Epithelial cell of esophagus (primary cell): ENCODE measurements at regions not wholly inside any gene's neighbourhood (a gene's known extent, or its start where the extent isn't known, plus 50 kb on each side); places are given as distances from the start of the nearest gene placed in this dataset.

Source experiments
- DNase-seq: peaks from one replicate; pipeline ENCODE4 v3.0.0; 2010; ENCODE audit warnings: low read depth
- H3K4me3 ChIP-seq: 2 replicates; pipeline ENCODE4 v1.5.1; 2011; ENCODE audit warnings: mild to moderate bottlenecking, low read length, control low read depth
- TF ChIP-seq, protein P1 (sequence below): IDR thresholded peaks from 2 replicates; pipeline ENCODE4 v1.5.1; 2011; ENCODE audit warnings: low read depth, mild to moderate bottlenecking, low read length, control low read depth, inconsistent platforms; ENCODE audit not compliant: insufficient read depth; ENCODE audit errors: missing control alignments

DNA sequence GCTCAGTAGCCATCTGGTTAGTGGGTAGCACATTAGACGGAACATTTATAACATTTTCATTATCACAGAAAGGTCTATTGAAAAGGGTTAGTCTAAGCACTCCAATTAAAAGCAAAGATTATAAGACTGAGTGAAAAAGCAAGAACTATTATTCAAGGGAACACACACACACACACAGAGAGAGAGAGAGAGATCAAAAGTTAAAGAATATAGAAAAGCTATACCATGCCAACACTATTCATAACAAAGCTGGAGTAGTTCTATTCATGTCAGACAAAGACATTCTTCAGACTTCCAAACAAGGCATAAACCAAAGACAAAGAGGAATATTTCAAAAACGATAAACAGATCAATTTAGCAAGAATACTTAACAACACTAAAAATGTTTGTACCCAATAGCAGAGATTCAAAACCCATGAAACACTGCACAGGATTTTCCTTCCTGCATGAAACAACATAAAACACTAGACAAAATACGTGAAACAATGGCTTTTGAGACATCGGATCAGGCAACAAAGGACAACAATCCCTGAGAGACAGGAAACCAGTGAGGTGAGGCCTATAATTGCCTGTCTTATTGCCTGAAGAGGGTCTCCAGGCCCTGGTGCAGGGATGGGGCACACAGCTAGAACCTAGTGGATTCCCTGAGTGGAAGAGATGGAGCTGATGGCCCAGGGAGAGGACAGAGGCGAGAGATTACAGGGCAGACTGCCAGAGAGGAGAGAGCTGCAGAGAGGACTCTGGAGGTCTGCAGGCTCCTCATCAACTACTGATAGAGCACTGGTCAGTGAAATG, 83.6 kb upstream of the NPAS2 start:
- DNase-seq: no peak
- no peak overlapping the region for H3K4me3 ChIP-seq
- TF ChIP-seq, protein P1, sequence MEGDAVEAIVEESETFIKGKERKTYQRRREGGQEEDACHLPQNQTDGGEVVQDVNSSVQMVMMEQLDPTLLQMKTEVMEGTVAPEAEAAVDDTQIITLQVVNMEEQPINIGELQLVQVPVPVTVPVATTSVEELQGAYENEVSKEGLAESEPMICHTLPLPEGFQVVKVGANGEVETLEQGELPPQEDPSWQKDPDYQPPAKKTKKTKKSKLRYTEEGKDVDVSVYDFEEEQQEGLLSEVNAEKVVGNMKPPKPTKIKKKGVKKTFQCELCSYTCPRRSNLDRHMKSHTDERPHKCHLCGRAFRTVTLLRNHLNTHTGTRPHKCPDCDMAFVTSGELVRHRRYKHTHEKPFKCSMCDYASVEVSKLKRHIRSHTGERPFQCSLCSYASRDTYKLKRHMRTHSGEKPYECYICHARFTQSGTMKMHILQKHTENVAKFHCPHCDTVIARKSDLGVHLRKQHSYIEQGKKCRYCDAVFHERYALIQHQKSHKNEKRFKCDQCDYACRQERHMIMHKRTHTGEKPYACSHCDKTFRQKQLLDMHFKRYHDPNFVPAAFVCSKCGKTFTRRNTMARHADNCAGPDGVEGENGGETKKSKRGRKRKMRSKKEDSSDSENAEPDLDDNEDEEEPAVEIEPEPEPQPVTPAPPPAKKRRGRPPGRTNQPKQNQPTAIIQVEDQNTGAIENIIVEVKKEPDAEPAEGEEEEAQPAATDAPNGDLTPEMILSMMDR: no peak

DNA sequence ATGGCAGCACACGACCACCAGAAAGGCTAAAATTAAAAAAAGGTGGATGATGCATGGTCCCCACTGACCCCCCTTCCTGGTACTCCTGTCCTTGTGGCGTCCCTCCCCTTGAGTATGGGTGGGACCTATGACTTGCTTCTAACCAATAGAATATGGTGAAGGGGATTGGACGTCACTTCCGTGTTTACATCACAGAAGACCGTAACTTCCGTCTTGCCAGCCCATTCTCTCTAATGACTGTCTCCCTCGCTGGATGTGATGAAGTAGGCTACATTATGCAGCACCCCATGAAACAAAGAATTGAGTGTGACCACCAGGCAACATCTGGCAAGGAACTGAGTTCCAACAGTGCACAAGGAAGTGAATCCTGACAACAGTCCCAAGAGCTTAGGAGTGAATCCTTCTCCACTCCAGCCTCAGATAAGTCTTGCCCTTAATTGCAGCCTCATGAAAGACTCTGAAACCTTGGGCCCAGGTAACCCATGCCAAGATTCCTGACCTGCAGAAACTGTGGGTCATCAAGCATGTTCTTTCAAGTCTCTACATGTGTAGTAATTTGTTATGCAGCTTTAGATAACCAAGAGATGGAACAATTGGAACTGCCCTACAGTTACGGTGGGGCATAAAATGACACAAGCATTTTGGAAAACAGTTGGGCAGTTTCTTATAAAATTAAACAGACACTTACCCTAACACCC, 80.1 kb upstream of the NPAS2 start:
- TF ChIP-seq, protein P1: no peak
- DNase-seq: peak; percentile 76
- no peak overlapping the region for H3K4me3 ChIP-seq

DNA sequence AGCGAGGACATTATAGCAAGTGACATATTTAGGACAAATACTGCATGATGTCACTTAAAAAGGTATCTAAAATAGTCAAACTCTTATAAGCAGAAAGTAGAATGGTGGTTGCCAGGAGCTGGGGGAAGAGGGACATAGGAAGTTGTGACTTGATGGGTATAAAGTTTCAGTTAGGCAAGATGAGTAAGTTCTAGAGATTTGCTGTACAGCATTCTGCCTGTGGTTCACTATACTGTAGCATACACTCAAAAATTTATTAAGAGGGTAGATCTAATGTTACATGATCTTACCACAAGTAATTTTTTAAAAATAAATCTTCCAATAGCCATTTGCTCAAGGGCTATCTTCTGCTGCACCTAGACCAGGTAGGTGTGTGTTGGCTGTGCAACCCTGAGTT, 78.1 kb upstream of the NPAS2 start:
- no peak overlapping the region for H3K4me3 ChIP-seq
- no peak for DNase-seq
- TF ChIP-seq, protein P1: no peak

DNA sequence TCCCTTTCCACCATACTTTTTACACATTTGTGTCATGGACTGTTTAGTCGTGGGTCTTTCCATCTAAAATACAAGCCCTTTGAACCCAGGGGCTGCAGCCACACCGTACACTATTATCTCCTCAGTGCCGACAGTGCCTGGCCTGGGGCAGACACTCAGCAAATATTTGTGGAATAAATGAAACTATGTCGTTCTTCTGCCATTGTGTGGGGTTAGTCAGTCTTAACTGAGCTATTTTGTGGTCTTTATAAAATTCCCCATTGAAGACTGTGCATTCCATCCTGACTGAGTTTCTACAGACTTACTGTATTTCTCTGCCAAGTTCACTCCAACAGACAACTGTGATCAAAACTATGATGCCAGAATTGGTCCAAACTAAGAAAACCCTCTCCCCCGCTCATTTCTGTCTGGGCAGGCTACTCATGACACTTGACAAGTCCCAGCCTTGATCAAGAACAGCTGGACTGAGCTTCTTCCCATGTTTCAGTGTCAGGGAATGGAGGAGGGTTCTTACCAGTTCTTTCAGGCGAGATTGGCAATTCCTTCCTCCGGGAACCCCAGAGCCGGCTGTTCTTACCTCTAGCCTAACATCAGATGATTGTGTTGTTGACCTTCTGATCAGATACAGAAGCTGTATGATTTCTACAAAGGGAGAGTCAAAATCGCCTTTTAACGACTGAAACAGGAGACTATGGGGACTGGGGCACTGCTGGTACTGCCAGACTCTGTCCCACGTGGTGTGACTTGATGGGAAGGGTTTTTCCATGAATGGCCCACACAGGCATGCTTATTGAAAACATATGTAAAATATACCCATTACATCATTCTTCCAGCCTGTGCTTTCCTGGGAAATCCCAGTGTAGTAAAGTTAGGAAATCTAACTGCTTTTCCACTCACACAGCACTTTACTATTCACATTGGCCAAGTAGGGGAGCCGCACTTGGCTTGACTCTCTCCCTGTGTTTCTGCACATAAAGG, 77.4 kb upstream of the NPAS2 start:
- DNase-seq: peak; percentile 82
- H3K4me3 ChIP-seq: no peak overlapping the region

DNA sequence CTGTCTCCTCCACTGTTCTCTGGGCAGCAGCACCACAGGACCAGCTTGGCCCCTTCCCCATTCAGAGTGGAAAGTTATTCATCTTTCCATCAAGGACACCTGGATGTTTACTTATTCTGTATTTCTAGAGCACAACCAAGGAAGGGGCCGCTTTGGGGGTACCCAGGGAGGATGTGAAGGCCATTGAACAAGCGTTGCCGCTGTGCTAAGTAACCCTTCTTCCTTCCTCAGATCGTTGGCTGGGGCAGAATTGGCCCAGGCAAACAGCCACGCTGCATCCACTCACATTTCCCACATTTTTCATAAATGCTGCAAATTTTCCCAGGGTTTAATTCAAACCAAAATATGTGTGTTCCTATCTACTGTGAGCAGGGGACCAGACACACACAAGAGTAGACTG, 76.2 kb upstream of the NPAS2 start:
- DNase-seq: no peak
- H3K4me3 ChIP-seq: no peak overlapping the region
- TF ChIP-seq, protein P1: no peak

More for the DNA sequence above, 77.4 kb upstream of the NPAS2 start:
- TF ChIP-seq, protein P1: no peak

DNA sequence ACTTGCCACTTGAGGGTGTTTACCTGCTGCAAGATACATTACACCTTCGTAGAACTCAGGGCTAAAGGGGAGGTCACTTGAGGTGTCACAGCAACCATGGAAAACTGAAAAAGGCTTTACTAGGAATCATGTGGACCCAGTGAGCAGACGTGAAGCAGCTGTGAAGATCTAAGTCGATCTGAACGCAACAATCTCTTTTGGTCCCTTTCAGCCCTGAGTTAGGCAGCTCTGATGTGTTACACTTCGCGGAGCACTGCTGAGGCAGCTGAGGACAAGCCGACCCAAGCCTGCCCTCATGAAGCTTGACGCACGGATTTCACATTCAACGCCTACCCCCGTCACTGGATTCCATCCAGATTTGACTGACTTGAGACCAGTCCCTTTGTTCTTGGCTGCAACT, 75.8 kb upstream of the NPAS2 start:
- no peak for DNase-seq
- H3K4me3 ChIP-seq: no peak overlapping the region
- TF ChIP-seq, protein P1: no peak
